Body of pancreas (tissue), 4 donors: ENCODE measurements at regions not wholly inside any gene's neighbourhood (a gene's known extent, or its start where the extent isn't known, plus 50 kb on each side); places are given as distances from the start of the nearest gene placed in this dataset.

Experiments used
- CTCF ChIP-seq, 7 experiments: fragments of 450-650 bp in 4 of 7; fragments of 200-600 bp in 3 of 7; sonication (generic) in 3 of 7; IDR thresholded peaks; one replicate each; pipeline ENCODE4 v1.5.1; 2016 to 2019; ENCODE audit warnings: antibody characterized with exemption in 7 of 7
- POLR2A ChIP-seq, 3 donors: fragments of 450-650 bp; IDR thresholded peaks; one replicate each; pipeline ENCODE4 v1.6.1; 2016; ENCODE audit warnings: antibody characterized with exemption in 3 of 3, mild to moderate bottlenecking in 2 of 3

GRCh38 chr11:111135101-111135500 lies 110.4 kb upstream of the POU2AF2 start:
- TF ChIP-seq POLR2A (IDR thresholded peaks at IDR 0.05) (no peak), CTCF (IDR thresholded peaks at IDR 0.05) (no peak)
